WTC11 (cell line): ENCODE measurements at regions not wholly inside any gene's neighbourhood (a gene's known extent, or its start where the extent isn't known, plus 50 kb on each side); places are given as distances from the start of the nearest gene placed in this dataset.

Experiments
- NR2C2 ChIP-seq: sonication (generic); formaldehyde crosslinking; IDR thresholded peaks from 2 replicates; pipeline ENCODE4 v1.8.0; 2022; ENCODE audit warnings: mild to moderate bottlenecking, missing genetic modification reagents
- TP53 ChIP-seq: sonication (generic); formaldehyde crosslinking; IDR thresholded peaks from 2 replicates; pipeline ENCODE4 v1.8.1; 2023; ENCODE audit warnings: mild to moderate bottlenecking, missing genetic modification reagents
- ZNF121 ChIP-seq: sonication (generic); formaldehyde crosslinking; IDR thresholded peaks from 2 replicates; pipeline ENCODE4 v1.8.0; 2023; ENCODE audit warnings: missing genetic modification reagents
- ZNF138 ChIP-seq: sonication (generic); formaldehyde crosslinking; conservative IDR thresholded peaks from 2 replicates; pipeline ENCODE4 v1.8.1; 2022; ENCODE audit warnings: mild to moderate bottlenecking, moderate library complexity, missing genetic modification reagents
- ZNF317 ChIP-seq: sonication (generic); formaldehyde crosslinking; IDR thresholded peaks from 2 replicates; pipeline ENCODE4 v1.8.1; 2023; ENCODE audit warnings: low read depth, mild to moderate bottlenecking, moderate library complexity, missing genetic modification reagents, borderline replicate concordance
- TF ChIP-seq, protein P1 (sequence below): fragments of 200-600 bp; IDR thresholded peaks from 2 replicates; pipeline ENCODE4 v1.8.0; 2022; ENCODE audit warnings: antibody characterized with exemption
- TF ChIP-seq, protein P2 (sequence below): sonication (generic); formaldehyde crosslinking; IDR thresholded peaks from 2 replicates; pipeline ENCODE4 v1.8.0; 2022; ENCODE audit warnings: mild to moderate bottlenecking, missing genetic modification reagents
- TF ChIP-seq, protein P3 (sequence below): sonication (generic); formaldehyde crosslinking; IDR thresholded peaks from 2 replicates; pipeline ENCODE4 v1.8.0; 2022; ENCODE audit warnings: mild to moderate bottlenecking, missing genetic modification reagents
- TF ChIP-seq, protein P4 (sequence below): fragments of 250-450 bp; sonication (Bioruptor Pico); IDR thresholded peaks from 2 replicates; pipeline ENCODE4 v1.9.0; 2021; ENCODE audit warnings: mild to moderate bottlenecking
- TF ChIP-seq, protein P5 (sequence below): sonication (generic); formaldehyde crosslinking; IDR thresholded peaks from 2 replicates; pipeline ENCODE4 v1.8.1; 2022; ENCODE audit warnings: low read depth, missing genetic modification reagents, borderline replicate concordance
- TF ChIP-seq, protein P6 (sequence below): sonication (generic); formaldehyde crosslinking; IDR thresholded peaks from 2 replicates; pipeline ENCODE4 v1.8.1; 2023; ENCODE audit warnings: mild to moderate bottlenecking, missing genetic modification reagents, moderate library complexity
- TF ChIP-seq, protein P7 (sequence below): sonication (generic); formaldehyde crosslinking; IDR thresholded peaks from 2 replicates; pipeline ENCODE4 v1.8.0; 2022; ENCODE audit warnings: mild to moderate bottlenecking, missing genetic modification reagents

DNA sequence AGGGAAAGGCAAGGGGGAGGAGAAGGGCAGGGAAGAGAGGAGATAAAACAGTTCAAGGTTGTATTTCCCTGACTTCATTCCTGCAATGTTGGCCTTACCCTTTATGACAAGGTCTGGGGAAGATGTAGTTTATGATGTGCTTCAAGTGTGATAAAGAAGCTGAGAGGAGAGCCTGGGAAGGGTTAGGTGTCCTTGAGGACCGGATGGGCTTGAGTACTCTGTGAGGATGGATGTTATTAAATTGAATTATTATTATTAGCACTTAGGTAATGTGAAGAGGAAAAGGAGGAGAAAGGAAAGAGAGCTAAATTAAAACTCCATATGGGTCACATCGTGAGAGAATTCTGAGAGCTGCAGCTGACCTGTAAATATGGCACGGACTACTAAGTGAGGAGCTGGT is 719.4 kb upstream of the CELF4 start:
- TF ChIP-seq, protein P1, sequence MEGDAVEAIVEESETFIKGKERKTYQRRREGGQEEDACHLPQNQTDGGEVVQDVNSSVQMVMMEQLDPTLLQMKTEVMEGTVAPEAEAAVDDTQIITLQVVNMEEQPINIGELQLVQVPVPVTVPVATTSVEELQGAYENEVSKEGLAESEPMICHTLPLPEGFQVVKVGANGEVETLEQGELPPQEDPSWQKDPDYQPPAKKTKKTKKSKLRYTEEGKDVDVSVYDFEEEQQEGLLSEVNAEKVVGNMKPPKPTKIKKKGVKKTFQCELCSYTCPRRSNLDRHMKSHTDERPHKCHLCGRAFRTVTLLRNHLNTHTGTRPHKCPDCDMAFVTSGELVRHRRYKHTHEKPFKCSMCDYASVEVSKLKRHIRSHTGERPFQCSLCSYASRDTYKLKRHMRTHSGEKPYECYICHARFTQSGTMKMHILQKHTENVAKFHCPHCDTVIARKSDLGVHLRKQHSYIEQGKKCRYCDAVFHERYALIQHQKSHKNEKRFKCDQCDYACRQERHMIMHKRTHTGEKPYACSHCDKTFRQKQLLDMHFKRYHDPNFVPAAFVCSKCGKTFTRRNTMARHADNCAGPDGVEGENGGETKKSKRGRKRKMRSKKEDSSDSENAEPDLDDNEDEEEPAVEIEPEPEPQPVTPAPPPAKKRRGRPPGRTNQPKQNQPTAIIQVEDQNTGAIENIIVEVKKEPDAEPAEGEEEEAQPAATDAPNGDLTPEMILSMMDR, result no peak
- TF ChIP-seq, protein P2, sequence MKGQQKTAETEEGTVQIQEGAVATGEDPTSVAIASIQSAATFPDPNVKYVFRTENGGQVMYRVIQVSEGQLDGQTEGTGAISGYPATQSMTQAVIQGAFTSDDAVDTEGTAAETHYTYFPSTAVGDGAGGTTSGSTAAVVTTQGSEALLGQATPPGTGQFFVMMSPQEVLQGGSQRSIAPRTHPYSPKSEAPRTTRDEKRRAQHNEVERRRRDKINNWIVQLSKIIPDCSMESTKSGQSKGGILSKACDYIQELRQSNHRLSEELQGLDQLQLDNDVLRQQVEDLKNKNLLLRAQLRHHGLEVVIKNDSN, result no peak
- TF ChIP-seq TP53 (CRISPR knock-in tag), result no peak
- TF ChIP-seq, protein P3, sequence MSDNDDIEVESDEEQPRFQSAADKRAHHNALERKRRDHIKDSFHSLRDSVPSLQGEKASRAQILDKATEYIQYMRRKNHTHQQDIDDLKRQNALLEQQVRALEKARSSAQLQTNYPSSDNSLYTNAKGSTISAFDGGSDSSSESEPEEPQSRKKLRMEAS (CRISPR knock-in tag), result no peak
- TF ChIP-seq, protein P4, sequence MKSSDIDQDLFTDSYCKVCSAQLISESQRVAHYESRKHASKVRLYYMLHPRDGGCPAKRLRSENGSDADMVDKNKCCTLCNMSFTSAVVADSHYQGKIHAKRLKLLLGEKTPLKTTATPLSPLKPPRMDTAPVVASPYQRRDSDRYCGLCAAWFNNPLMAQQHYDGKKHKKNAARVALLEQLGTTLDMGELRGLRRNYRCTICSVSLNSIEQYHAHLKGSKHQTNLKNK (CRISPR knock-in tag), result no peak
- no peak for TF ChIP-seq ZNF317 (CRISPR knock-in tag)
- TF ChIP-seq, protein P5, sequence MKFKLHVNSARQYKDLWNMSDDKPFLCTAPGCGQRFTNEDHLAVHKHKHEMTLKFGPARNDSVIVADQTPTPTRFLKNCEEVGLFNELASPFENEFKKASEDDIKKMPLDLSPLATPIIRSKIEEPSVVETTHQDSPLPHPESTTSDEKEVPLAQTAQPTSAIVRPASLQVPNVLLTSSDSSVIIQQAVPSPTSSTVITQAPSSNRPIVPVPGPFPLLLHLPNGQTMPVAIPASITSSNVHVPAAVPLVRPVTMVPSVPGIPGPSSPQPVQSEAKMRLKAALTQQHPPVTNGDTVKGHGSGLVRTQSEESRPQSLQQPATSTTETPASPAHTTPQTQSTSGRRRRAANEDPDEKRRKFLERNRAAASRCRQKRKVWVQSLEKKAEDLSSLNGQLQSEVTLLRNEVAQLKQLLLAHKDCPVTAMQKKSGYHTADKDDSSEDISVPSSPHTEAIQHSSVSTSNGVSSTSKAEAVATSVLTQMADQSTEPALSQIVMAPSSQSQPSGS (CRISPR knock-in tag), result no peak
- TF ChIP-seq NR2C2 (CRISPR knock-in tag), result no peak
- TF ChIP-seq ZNF138, result no peak
- TF ChIP-seq, protein P6, sequence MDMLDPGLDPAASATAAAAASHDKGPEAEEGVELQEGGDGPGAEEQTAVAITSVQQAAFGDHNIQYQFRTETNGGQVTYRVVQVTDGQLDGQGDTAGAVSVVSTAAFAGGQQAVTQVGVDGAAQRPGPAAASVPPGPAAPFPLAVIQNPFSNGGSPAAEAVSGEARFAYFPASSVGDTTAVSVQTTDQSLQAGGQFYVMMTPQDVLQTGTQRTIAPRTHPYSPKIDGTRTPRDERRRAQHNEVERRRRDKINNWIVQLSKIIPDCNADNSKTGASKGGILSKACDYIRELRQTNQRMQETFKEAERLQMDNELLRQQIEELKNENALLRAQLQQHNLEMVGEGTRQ (CRISPR knock-in tag), result no peak
- TF ChIP-seq, protein P7, sequence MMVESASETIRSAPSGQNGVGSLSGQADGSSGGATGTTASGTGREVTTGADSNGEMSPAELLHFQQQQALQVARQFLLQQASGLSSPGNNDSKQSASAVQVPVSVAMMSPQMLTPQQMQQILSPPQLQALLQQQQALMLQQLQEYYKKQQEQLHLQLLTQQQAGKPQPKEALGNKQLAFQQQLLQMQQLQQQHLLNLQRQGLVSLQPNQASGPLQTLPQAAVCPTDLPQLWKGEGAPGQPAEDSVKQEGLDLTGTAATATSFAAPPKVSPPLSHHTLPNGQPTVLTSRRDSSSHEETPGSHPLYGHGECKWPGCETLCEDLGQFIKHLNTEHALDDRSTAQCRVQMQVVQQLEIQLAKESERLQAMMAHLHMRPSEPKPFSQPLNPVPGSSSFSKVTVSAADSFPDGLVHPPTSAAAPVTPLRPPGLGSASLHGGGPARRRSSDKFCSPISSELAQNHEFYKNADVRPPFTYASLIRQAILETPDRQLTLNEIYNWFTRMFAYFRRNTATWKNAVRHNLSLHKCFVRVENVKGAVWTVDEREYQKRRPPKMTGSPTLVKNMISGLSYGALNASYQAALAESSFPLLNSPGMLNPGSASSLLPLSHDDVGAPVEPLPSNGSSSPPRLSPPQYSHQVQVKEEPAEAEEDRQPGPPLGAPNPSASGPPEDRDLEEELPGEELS (CRISPR knock-in tag), result no peak
- no peak for TF ChIP-seq ZNF121 (CRISPR knock-in tag)
